Peyer's patch (tissue), 4 donors: ENCODE measurements at regions not wholly inside any gene's neighbourhood (a gene's known extent, or its start where the extent isn't known, plus 50 kb on each side); places are given as distances from the start of the nearest gene placed in this dataset.

Experiments used
- DNase-seq, 3 donors: peaks; one replicate each; pipeline ENCODE4 v3.0.0-alpha.2; 2017 to 2019
- H3K27ac ChIP-seq, 4 donors: fragments of 200-600 bp; sonication (generic); one replicate each; pipeline ENCODE4 v1.5.1; 2016 to 2019
- H3K27me3 ChIP-seq, 2 donors: fragments of 200-600 bp; sonication (generic); one replicate each; pipeline ENCODE4 v1.5.1; 2019
- H3K36me3 ChIP-seq, 3 donors: fragments of 200-600 bp; sonication (generic); one replicate each; pipeline ENCODE4 v1.5.1; 2016 to 2019
- H3K4me1 ChIP-seq, 4 donors: fragments of 200-600 bp; sonication (generic); one replicate each; pipeline ENCODE4 v1.5.1; 2016 to 2019
- H3K4me3 ChIP-seq, 4 donors: fragments of 200-600 bp; sonication (generic); 1 replicate in 3 of 4; 2 replicates in 1 of 4; pipeline ENCODE4 v1.5.1; 2016 to 2019; ENCODE audit warnings: mild to moderate bottlenecking in 1 of 4
- H3K9me3 ChIP-seq, 4 donors: fragments of 200-600 bp; sonication (generic); one replicate each; pipeline ENCODE4 v1.5.1; 2016 to 2019; ENCODE audit warnings: mild to moderate bottlenecking in 1 of 4
- POLR2A ChIP-seq, 2 donors: fragments of 450-650 bp; IDR thresholded peaks; one replicate each; pipeline ENCODE4 v1.5.1; 2017; ENCODE audit warnings: antibody characterized with exemption in 2 of 2, mild to moderate bottlenecking in 2 of 2, moderate library complexity in 2 of 2
- TF ChIP-seq, protein P1 (sequence below), 6 experiments: fragments of 450-650 bp in 4 of 6; fragments of 200-600 bp in 2 of 6; sonication (generic) in 1 of 6; IDR thresholded peaks; one replicate each; pipeline ENCODE4 v1.5.1; 2017 to 2019; ENCODE audit warnings: antibody characterized with exemption in 6 of 6, mild to moderate bottlenecking in 3 of 6, moderate library complexity in 1 of 6

DNA sequence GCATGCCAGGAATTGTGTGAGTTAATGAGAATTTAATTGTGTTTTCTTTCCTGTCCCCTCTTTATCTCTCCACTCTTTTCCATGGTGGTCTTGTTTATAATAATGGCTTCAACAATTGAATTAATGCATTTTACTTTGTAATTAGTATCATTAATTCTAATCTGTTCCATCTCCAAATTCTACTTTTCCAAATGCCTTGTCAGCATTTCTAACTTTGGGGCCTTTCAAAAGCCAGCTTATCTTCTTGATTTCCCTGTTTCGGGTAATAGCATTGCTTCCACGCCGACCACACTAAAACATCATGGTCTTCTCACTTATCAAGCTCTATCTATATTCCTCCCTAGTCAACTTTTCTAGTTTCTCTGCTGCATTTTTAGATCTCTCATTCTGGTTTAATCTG, 54.2 kb upstream of the RMST start:
- no peaks in the 10 kb centered on the region for H3K4me1 ChIP-seq
- DNase-seq = no peak
- TF ChIP-seq, protein P1, sequence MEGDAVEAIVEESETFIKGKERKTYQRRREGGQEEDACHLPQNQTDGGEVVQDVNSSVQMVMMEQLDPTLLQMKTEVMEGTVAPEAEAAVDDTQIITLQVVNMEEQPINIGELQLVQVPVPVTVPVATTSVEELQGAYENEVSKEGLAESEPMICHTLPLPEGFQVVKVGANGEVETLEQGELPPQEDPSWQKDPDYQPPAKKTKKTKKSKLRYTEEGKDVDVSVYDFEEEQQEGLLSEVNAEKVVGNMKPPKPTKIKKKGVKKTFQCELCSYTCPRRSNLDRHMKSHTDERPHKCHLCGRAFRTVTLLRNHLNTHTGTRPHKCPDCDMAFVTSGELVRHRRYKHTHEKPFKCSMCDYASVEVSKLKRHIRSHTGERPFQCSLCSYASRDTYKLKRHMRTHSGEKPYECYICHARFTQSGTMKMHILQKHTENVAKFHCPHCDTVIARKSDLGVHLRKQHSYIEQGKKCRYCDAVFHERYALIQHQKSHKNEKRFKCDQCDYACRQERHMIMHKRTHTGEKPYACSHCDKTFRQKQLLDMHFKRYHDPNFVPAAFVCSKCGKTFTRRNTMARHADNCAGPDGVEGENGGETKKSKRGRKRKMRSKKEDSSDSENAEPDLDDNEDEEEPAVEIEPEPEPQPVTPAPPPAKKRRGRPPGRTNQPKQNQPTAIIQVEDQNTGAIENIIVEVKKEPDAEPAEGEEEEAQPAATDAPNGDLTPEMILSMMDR (IDR thresholded peaks at IDR 0.05) = no peak
- no peak for TF ChIP-seq POLR2A (IDR thresholded peaks at IDR 0.05)
- no peak overlapping the region for H3K27ac ChIP-seq
- no peaks in the 10 kb centered on the region for H3K9me3 ChIP-seq
- H3K4me3 ChIP-seq = no peak overlapping the region
- H3K36me3 ChIP-seq = no peaks in the 10 kb centered on the region
- H3K27me3 ChIP-seq = no peaks in the 10 kb centered on the region

DNA sequence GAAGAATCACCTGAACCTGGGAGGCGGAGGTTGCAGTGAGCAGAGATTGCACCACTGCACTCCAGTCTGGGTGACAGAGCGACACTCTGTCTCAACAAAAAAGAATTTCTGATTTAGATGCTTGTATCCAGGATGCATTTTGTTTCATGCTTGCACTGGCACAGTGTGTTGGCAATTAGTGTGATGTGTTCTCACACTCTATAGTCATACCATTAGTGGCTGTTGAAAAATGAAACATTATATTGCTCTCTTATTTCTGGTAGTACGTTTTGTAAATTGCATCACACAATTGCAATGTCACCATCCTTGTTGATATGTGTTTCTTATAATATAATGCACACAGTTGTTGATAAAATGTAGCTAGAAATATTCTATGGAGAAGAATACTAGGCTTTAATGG, 51.3 kb upstream of the RMST start:
- TF ChIP-seq POLR2A (IDR thresholded peaks at IDR 0.05) = no peak
- TF ChIP-seq, protein P1 (IDR thresholded peaks at IDR 0.05) = no peak
- no peak overlapping the region for H3K27ac ChIP-seq
- no peak overlapping the region for H3K4me3 ChIP-seq
- DNase-seq = no peak
- H3K36me3 ChIP-seq = no peaks in the 10 kb centered on the region
- no peaks in the 10 kb centered on the region for H3K27me3 ChIP-seq
- H3K4me1 ChIP-seq = no peaks in the 10 kb centered on the region
- H3K9me3 ChIP-seq = no peaks in the 10 kb centered on the region
